HL-60 (cell line): ENCODE measurements at regions not wholly inside any gene's neighbourhood (a gene's known extent, or its start where the extent isn't known, plus 50 kb on each side); places are given as distances from the start of the nearest gene placed in this dataset.

Experiments
- POLR2AphosphoS5 ChIP-seq: IDR thresholded peaks from 2 replicates; pipeline ENCODE4 v1.6.1; 2012; ENCODE audit warnings: low read depth
- SPI1 ChIP-seq: IDR thresholded peaks from 2 replicates; pipeline ENCODE4 v1.6.1; 2012; ENCODE audit warnings: low read depth, mild to moderate bottlenecking, borderline replicate concordance
- TF ChIP-seq, protein P1 (sequence below): IDR thresholded peaks from one replicate; pipeline ENCODE4 v1.5.1; 2011; ENCODE audit warnings: low read length, control low read depth, inconsistent platforms; ENCODE audit not compliant: insufficient read depth
- TF ChIP-seq, protein P2 (sequence below): IDR thresholded peaks from 2 replicates; pipeline ENCODE4 v1.6.1; 2012; ENCODE audit warnings: low read depth; ENCODE audit not compliant: insufficient replicate concordance

DNA sequence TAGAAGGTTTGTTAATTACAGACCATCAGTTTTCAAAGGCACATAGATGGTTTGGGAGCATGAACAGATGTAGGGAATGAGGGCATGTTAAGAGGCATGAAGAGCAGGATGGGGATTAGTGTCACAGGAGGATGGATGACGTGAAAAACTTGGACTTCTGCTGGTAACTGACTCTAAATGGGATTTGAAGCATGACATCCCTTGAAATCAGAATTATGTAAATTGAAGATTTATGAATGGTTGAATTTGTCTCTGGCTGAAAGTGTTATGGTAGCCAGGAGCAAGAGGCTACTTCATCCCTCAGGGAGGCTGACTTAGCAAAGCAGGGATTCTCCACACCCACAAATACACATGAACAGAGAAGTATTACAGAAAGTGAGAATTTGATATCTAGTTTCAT, 454.6 kb downstream of the MAGEB5 start:
- TF ChIP-seq, protein P1, sequence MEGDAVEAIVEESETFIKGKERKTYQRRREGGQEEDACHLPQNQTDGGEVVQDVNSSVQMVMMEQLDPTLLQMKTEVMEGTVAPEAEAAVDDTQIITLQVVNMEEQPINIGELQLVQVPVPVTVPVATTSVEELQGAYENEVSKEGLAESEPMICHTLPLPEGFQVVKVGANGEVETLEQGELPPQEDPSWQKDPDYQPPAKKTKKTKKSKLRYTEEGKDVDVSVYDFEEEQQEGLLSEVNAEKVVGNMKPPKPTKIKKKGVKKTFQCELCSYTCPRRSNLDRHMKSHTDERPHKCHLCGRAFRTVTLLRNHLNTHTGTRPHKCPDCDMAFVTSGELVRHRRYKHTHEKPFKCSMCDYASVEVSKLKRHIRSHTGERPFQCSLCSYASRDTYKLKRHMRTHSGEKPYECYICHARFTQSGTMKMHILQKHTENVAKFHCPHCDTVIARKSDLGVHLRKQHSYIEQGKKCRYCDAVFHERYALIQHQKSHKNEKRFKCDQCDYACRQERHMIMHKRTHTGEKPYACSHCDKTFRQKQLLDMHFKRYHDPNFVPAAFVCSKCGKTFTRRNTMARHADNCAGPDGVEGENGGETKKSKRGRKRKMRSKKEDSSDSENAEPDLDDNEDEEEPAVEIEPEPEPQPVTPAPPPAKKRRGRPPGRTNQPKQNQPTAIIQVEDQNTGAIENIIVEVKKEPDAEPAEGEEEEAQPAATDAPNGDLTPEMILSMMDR, result no peak
- TF ChIP-seq POLR2AphosphoS5, result no peak
- TF ChIP-seq SPI1, result no peak
- TF ChIP-seq, protein P2, sequence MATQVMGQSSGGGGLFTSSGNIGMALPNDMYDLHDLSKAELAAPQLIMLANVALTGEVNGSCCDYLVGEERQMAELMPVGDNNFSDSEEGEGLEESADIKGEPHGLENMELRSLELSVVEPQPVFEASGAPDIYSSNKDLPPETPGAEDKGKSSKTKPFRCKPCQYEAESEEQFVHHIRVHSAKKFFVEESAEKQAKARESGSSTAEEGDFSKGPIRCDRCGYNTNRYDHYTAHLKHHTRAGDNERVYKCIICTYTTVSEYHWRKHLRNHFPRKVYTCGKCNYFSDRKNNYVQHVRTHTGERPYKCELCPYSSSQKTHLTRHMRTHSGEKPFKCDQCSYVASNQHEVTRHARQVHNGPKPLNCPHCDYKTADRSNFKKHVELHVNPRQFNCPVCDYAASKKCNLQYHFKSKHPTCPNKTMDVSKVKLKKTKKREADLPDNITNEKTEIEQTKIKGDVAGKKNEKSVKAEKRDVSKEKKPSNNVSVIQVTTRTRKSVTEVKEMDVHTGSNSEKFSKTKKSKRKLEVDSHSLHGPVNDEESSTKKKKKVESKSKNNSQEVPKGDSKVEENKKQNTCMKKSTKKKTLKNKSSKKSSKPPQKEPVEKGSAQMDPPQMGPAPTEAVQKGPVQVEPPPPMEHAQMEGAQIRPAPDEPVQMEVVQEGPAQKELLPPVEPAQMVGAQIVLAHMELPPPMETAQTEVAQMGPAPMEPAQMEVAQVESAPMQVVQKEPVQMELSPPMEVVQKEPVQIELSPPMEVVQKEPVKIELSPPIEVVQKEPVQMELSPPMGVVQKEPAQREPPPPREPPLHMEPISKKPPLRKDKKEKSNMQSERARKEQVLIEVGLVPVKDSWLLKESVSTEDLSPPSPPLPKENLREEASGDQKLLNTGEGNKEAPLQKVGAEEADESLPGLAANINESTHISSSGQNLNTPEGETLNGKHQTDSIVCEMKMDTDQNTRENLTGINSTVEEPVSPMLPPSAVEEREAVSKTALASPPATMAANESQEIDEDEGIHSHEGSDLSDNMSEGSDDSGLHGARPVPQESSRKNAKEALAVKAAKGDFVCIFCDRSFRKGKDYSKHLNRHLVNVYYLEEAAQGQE, result no peak
